Myocyte (in vitro differentiated cells): ENCODE measurements at regions not wholly inside any gene's neighbourhood (a gene's known extent, or its start where the extent isn't known, plus 50 kb on each side); places are given as distances from the start of the nearest gene placed in this dataset.
A peak's percentile ranks its signal among the peaks of the same experiment; 100 is the strongest.

Experiments
- DNase-seq: peaks from one replicate; pipeline ENCODE4 v3.0.0-alpha.2; 2012; ENCODE audit warnings: low read depth

DNA sequence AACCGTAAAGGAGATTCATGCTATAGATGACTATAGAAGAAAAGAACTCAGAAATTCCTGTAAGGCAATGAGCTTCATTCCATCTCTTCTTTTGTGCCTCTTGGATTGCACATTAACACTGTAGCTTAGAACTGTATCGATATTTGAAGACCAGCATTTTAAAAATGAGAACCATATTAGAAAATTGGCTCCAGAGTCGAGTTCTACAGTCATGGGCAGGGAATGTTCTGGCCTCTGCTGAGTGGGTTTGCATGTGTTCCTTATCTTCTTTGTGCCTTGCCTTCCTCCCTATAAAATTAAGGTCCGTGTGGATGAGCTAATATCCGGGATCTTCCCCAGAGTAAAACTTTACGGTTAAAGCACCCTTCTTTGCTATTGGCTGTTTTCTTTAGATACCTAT, 77.4 kb upstream of the PLCL2 start:
- no peak for DNase-seq

DNA sequence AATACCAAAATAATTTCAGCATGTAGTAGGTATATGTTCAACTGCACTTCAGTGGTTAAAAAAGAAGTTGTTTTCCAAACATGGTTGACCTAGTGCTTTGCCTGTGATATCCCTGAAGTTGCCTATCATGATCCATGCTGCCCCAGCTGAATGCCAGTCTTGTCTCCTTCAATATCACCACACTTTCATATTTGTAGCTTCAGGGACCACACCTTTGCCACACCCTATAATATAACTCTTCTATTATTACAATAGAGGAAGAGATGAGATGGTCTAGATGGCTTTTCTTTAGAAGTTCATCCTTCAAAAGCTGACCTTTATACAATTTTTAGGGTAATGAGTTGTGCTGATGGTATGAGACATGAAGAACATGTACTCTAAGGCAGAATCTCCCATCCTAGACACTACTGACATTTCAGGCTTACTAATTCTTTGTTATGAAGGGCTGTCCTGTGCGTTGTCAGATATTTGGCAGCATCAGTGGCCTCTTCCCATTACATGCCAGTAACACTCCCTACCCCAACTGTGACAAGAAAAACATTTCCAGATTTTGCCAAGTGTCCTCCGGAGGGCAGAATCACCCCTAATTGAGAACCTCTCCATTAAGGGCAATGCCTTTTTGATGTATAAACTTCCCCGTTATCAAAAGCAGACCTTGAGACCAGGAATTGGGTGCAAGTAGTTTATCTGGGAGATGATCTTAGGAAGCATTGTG, 76.2 kb upstream of the PLCL2 start:
- no peak for DNase-seq

DNA sequence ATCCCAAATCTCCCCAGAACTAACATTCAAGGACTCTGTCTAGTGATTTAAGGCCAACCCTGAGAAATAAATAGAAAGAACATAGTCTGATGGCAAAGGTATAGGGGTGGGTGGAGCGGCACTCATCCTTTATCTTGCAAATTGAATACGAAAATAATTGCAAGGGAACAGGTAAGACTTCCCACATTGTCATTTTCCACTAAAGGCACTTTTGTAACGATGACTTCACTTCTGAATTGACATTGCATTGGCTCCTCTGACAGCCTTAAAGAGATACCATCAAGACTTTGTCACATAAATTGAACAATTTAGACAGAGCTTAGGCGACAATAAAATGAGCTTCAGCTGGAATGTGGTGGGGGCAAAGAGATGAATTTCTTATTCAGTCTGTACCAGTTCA, 75.3 kb upstream of the PLCL2 start:
- DNase-seq, result no peak

DNA sequence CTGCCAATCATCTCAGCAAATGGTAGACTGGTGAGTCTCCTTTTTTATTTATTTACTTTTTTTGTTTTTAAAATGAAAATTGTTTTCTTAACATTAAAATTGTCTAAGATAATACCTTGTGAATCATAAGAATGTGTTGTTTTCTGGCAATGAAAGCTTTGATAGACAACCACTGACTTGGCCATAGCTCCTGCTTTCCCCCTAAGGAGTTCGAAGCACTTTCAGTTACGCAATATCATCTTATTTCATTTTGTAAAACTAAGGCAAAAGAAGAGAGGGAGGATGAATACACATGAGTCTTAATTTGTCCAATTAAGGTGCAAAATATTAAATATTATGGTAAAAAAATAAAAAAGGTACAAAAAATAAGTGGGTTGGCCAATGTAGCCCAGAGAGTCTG, 74.8 kb upstream of the PLCL2 start:
- DNase-seq, result no peak

DNA sequence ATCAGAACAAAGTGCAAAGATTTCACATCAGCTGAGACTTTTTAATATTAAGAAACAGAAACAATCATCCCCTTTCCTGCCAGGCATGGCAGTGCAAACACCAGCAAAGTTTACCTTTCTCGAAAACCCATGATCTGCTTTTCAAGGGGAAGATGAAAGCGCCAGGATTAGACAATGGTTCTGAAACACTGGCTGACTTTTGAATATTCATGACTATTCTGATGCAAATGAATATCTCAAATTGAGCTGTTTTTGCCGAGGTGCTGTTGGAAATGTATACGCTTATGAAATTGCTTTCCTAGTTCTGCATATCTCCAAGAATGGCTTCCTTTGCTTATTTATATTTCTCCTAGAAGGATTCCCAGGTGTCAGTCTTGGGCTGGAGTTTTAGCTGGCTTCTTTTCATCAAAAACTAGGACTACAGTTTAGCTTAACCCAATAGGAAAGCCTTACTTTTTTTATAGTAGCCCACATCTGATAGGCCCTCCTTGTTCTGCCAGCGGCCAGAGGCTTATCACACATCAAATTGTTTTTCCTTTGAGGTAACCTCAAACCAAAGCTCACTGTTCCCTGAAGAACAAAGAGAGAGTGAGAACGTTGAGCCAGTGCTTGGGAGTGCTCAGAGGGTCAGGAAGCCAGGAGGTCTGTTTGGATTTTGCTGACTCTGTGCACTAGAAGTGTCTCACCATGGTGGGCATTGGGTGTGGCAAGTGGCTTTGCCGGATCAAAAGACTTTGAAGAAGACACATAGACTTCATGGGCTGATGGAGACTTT, 74.0 kb upstream of the PLCL2 start:
- no peak for DNase-seq

DNA sequence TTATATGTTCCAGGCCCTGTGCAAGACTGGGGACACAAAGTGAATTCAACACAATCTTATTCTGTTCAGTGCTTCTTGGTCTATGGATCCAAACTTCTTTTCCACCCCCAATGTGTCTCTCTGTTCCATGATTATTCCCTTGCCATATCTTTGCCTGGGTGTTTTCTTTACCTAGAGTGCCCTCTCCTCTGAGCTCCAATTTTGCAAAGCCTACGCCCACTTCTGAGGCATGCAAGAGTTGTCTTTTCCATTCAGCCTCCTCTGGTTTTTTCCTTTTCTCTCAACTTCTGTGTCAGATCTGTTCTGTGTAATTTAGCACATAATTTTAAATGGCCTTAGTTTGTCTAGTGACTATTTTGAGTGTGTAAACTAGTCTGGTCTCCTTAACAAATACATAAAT, 72.8 kb upstream of the PLCL2 start:
- DNase-seq, result no peak

DNA sequence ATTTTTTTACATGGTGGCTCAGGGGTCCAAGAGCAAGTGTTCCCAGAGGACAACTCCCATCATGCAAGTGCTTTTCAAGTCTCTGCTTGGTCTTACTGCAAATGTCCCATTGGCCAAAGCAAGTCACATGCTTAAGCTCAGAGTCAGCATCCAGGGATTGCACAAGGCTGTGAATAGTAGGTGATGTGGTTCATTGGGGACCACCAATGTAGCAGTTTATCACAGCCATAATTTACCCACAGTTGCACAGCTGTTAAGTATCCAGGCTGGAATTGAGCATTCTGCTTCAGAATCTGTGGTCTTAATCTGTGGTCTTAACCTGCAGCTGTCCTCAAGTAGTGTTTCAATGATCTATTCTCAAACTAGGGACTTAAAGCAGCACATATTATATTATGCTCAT, 71.4 kb upstream of the PLCL2 start:
- DNase-seq, result peak; percentile 45

DNA sequence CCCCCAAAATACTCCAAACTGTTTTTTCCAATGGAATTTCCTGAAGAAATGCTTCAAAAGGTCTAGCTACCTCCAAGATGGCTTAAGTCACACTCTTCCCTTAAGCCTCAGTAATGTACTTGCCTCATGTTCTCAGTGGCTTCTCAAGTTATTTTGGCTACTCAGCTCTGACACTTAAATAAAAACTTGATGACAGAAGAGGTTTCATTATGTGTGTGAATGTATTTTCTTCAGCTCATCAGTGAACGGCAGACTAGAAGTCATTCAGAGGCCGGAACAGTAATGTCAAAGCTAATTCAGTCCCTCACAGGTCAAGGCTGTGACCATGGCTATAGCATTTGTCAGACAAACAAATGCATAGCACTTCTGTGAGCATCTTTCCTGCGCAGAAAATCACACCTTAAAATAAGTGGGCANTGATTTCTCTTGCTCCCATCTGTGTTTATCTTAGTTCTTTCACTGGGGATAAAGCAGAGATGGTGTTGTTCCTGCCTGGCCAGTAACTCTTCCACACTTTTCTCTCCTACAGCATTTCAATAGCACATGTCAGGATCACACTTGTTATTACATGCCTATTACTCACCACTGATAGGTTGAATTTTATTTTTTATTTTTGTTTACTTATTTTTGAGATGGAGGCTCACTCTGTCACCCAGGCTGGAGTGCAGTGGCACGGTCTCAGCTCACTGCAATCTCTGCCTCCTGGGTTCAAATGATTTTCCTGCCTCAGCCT, 68.5 kb upstream of the PLCL2 start:
- no peak for DNase-seq

DNA sequence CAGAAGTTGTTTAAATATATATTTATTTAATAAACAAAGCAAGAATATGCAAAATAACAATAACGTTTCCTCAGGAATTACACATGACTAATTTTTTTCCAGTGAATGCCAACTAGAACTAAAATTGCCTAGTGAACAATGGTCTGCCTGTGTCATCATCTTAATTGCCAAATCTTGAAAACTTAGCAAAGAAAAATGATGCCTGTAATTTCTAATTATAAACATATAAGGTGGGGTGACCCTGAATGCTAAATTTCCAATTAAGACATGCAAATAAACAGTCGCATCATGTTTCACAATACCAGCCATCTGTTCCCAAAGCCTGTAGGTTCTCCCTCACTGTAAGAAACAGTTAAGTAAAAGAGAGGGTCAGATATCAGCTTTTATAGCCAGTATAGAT, 67.6 kb upstream of the PLCL2 start:
- DNase-seq, result no peak

DNA sequence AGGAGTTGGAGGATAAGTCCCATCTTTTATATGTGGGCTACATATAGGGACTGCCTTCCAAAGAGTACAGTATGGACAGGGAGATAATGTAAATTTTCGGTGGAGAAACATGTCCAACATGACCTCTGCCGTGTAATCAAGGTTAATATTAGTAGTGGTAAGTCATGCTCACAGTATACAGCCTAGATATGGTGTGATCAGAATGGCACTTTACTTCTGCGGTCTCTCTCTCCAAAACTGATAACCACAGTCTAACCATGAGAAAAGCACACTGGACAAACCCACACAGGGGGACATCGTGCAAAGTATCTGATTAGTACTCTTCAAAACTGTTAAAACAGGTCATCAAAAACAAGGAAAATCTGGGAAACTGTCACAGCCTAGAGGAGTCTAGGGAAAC, 66.6 kb upstream of the PLCL2 start:
- no peak for DNase-seq

DNA sequence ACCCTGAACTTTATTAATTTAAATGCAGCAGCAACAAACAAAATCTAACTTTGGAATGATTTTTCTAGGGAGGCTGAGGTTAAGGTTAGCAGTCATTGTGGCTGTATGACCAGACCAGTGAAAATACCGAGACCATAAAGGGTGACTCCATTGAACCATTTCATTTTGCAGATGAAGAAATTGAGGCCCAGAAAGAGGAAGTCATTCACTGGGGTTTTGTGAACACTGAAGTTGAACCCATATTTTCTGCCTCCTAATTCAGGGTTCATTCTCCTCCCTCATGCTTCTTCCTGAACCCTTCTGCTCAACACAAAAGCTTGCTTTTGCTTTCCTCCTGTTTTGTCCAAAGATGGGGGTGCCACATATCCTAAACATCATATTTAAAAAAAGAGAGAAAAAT, 65.8 kb upstream of the PLCL2 start:
- DNase-seq, result no peak

DNA sequence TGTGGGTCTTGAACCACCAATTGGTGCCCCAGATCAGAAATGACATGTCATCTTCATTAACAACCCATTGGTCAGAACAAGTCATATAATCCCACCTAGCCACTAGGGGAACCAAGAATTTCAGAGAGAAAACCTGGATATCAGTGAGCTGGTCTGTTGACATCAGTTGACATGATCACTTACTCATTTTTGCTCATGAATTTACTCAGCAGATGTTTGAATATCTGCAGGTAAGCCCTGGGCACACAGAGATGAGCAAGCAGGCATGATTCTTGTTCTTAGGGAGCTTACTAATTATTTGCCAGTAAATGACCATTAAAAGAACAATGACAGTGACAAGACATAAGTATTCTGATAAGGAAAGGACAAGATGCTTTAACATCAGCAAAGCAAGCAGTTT, 64.3 kb upstream of the PLCL2 start:
- DNase-seq, result no peak

DNA sequence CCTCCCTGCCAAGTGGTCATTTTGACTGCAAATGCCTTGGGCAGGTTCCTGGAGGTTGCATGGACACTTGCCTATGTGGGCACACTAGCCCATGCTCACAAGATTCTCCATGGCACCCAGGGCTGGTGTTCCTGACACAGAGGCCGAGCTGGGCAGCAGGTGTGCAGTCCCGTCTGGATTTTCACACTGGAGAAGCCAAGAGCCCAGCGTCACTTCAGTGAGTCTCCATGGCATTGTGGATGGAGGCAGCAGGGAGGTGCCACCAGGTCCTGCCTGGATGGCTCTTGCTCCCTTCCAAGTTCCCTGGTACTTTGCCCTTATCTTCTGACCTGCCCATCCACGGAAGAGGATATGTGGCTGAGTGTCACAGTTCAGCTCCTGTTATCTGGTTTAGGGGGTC, 63.7 kb upstream of the PLCL2 start:
- DNase-seq, result no peak

DNA sequence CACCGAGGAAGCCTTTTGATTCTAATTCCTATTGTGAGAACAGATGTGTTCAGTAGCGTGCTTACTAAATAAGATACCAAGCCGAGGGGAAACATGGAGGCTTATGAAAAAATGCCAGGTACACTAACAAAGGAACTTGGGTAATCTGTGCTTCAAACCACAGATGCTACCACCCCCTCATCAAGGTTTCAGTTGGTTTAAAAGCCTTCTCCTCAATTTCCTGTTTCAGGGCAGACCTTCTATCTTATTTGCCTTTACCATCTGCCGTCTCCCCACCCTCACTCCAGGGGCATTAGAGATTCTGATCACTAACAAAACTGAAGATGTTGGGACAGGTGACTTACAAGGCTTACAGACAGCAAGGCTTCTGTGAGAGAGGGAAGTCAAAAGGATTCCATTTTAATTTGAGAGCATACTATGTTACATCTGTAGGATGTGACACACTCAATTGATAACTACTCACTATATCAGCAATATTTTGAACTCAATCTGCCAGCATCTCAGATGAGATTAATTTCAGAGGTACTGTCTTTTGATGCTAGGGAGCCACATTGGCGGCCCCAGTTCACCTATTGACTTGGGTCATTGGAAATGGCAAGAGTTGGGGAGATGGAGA, 60.6 kb upstream of the PLCL2 start:
- no peak for DNase-seq

DNA sequence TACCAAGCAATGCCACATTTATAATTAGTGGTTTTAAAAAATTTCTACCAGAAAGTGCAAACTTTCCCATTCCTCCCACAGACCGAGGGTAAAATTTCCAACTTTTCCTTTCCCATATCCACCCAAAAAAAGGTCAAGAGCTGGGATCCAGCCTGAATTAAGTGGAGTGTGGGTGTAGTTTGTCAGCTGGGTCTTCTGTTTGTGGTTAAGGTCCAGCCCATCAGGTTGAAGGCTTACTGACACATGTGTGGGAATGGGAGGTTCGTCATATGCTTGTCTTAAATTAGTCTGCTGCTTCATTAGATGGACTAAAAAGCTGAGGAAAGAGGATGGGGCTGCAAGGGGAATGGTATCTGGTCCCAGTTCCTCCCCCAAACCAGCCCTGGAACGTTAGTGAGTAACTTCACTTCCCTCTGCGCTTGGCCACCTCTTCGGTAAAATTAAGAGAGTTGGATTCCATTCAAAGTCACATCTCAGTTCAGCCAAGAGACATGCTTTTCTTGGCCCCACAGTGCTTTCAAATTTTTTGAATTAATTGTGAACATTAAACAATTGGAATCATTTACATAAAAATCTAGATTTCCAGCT, 59.0 kb upstream of the PLCL2 start:
- DNase-seq, result peak; percentile 18

DNA sequence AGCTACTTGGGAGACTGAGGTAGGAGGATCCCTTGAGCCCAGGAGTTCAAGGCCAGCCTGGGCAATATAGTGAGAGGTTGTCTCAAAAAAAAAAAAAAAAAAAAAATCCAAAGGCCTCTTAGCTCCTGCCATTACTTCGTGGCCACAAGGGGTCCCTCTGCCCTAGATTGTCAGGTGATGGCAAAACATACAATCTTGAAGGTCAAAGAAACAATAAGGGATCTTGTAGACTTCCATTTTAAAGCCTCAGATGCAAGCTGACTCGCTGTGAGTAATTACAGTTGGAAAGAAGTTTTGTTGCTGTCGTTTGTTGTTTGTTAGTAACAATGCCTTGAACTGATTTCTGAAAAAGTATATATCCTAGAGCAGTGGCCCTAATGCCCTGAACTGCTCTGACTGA, 55.9 kb upstream of the PLCL2 start:
- DNase-seq, result peak; percentile 40

DNA sequence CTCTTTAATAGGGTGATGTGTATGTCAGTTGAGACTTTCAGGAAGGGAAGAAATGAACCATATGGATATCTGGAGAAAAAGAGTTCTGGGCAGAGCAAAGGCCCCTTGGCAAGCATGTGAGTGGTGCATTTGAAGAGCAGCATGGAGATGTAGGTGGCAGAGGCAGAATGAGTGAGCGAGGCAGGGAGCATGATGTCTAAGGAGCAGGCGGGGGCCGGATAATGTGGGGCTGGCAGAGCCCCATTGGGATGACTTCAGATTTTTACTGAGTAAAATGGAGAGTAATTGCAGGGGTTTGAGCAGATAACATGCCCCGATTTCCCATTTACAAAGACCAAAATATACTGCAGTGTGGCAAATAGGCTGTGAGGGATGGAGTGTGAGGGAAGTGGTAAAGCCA, 52.9 kb upstream of the PLCL2 start:
- no peak for DNase-seq

DNA sequence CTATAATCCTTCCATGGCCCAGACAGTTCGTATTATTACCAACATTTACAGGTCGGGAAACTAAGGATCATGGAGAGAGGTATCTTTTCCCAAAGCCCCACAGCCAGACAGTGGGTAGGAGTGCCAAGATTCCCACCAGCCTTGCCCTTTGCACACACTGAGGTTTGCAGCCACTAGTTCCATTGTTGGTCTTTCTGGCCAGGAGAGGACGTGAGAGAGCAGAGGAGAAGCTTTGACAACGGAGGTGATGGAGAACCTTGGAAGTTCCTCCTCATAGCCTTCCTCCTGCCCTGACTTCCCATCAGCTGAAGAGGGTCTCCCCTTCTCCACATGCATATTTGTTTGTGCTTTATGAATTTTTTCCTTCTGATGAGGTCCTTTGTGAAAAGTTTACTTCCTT, 50.5 kb upstream of the PLCL2 start:
- DNase-seq, result no peak

DNA sequence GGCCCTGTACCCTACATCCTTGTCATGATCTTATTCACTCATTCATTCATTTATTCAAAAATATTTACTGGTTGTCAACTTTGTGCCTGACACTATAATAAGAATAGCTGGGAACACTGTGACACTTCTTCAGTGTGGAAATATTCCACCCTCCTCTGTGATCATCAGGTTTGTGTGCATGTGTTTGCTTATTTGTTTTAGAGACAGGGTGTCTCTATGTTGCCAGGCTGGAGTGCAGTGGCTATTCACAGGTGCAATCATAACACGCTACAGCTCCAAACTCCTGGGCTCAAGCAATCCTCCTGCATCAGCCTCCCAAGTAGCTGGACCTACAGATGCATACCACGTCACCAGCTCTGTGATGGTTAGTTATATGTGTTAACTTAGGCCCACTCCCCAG, 50.0 kb upstream of the PLCL2 start:
- no peak for DNase-seq
